ENCODE measurements at regions not wholly inside any gene's neighbourhood (a gene's known extent, or its start where the extent isn't known, plus 50 kb on each side); places are given as distances from the start of the nearest gene placed in this dataset.

DNA sequence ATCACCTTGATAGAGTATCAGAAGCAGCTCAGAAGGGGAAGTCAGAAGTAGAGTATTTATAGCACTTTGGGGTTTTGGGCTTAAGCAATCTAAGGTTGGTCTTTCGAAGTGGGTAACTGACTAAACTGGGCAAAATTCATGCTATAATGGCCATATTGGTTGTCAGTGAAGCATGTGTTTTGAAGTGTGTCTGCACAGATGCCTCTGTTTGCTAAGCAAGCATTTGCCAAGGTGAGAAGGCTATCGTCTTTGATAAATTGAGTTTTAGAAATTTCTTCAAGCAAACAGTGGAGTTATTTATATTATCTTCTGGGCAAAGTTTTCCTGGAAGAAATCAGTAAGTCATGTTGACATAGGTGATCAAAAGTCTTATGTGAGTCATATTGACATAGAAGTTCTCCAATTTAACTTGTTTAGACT is 412.8 kb upstream of the TGFBR2 start:
- TF ChIP-seq RFX5 (IDR thresholded peaks at IDR 0.05; ENCODE audit: low read depth, low read length) (no peak), POLR2A (IDR thresholded peaks at IDR 0.05; ENCODE audit: low read depth, low read length) (no peak), RAD21 (IDR thresholded peaks at IDR 0.05; ENCODE audit: low read length) (no peak), NFE2L2 (IDR thresholded peaks at IDR 0.05; ENCODE audit: low read depth, low read length) (no peak), MXI1 (IDR thresholded peaks at IDR 0.05; ENCODE audit: borderline replicate concordance, low read depth, low read length) (no peak), CHD1 (IDR thresholded peaks at IDR 0.05; ENCODE audit: low read depth, low read length) (no peak), BHLHE40 (IDR thresholded peaks at IDR 0.05; ENCODE audit: low read depth, low read length) (no peak), RCOR1 (IDR thresholded peaks at IDR 0.05; ENCODE audit: insufficient replicate concordance, low read length) (no peak), CEBPB (IDR thresholded peaks at IDR 0.05; ENCODE audit: low read depth, low read length) (no peak), SMC3 (IDR thresholded peaks at IDR 0.05; ENCODE audit: low read depth, low read length) (no peak), FOS (IDR thresholded peaks at IDR 0.05; ENCODE audit: low read depth, low read length) (no peak)
- TF ChIP-seq, protein P1, sequence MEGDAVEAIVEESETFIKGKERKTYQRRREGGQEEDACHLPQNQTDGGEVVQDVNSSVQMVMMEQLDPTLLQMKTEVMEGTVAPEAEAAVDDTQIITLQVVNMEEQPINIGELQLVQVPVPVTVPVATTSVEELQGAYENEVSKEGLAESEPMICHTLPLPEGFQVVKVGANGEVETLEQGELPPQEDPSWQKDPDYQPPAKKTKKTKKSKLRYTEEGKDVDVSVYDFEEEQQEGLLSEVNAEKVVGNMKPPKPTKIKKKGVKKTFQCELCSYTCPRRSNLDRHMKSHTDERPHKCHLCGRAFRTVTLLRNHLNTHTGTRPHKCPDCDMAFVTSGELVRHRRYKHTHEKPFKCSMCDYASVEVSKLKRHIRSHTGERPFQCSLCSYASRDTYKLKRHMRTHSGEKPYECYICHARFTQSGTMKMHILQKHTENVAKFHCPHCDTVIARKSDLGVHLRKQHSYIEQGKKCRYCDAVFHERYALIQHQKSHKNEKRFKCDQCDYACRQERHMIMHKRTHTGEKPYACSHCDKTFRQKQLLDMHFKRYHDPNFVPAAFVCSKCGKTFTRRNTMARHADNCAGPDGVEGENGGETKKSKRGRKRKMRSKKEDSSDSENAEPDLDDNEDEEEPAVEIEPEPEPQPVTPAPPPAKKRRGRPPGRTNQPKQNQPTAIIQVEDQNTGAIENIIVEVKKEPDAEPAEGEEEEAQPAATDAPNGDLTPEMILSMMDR (conservative IDR thresholded peaks at IDR 0.05; ENCODE audit: low read depth, low read length): no peak
- TF ChIP-seq, protein P2, sequence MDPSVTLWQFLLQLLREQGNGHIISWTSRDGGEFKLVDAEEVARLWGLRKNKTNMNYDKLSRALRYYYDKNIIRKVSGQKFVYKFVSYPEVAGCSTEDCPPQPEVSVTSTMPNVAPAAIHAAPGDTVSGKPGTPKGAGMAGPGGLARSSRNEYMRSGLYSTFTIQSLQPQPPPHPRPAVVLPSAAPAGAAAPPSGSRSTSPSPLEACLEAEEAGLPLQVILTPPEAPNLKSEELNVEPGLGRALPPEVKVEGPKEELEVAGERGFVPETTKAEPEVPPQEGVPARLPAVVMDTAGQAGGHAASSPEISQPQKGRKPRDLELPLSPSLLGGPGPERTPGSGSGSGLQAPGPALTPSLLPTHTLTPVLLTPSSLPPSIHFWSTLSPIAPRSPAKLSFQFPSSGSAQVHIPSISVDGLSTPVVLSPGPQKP (IDR thresholded peaks at IDR 0.05; ENCODE audit: borderline replicate concordance, low read depth, low read length): no peak
- TF ChIP-seq, protein P3, sequence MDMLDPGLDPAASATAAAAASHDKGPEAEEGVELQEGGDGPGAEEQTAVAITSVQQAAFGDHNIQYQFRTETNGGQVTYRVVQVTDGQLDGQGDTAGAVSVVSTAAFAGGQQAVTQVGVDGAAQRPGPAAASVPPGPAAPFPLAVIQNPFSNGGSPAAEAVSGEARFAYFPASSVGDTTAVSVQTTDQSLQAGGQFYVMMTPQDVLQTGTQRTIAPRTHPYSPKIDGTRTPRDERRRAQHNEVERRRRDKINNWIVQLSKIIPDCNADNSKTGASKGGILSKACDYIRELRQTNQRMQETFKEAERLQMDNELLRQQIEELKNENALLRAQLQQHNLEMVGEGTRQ (IDR thresholded peaks at IDR 0.05; ENCODE audit: low read depth, low read length): no peak

Data from IMR-90 (cell line).